Uterus (tissue), 3 donors: ENCODE measurements at regions not wholly inside any gene's neighbourhood (a gene's known extent, or its start where the extent isn't known, plus 50 kb on each side); places are given as distances from the start of the nearest gene placed in this dataset.

ENCODE experiments used
- DNase-seq, 2 donors: peaks; one replicate each; pipeline ENCODE4 v3.0.0-alpha.2; 2019 to 2020
- H3K27ac ChIP-seq, 2 donors: fragments of 200-600 bp; sonication (generic); 1 replicate in 1 of 2; 2 replicates in 1 of 2; pipeline ENCODE4 v1.5.1; 2016 to 2018
- H3K27me3 ChIP-seq, 2 donors: fragments of 200-600 bp; sonication (generic); one replicate each; pipeline ENCODE4 v1.5.1; 2018 to 2019; ENCODE audit warnings: control low read depth in 1 of 2
- H3K36me3 ChIP-seq, 2 donors: fragments of 200-600 bp; sonication (generic); one replicate each; pipeline ENCODE4 v1.5.1; 2019; ENCODE audit warnings: control low read depth in 1 of 2
- H3K4me1 ChIP-seq, 2 donors: fragments of 200-600 bp; sonication (generic); one replicate each; pipeline ENCODE4 v1.5.1; 2018 to 2019; ENCODE audit warnings: control low read depth in 1 of 2
- H3K4me3 ChIP-seq, 2 donors: fragments of 200-600 bp; sonication (generic); 1 replicate in 1 of 2; 2 replicates in 1 of 2; pipeline ENCODE4 v1.5.1; 2018 to 2019; ENCODE audit warnings: mild to moderate bottlenecking in 1 of 2
- H3K9me3 ChIP-seq, 2 donors: fragments of 200-600 bp; sonication (generic); one replicate each; pipeline ENCODE4 v1.5.1; 2019; ENCODE audit warnings: control low read depth in 1 of 2
- CTCF ChIP-seq, 4 experiments: fragments of 200-600 bp in 2 of 4; fragments of 450-650 bp in 2 of 4; sonication (generic) in 2 of 4; IDR thresholded peaks; one replicate each; pipeline ENCODE4 v1.5.1; 2016 to 2019; ENCODE audit warnings: antibody characterized with exemption in 4 of 4, mild to moderate bottlenecking in 2 of 4, moderate library complexity in 1 of 4
- POLR2A ChIP-seq, 2 donors: fragments of 450-650 bp; IDR thresholded peaks; one replicate each; pipeline ENCODE4 v1.6.1; 2016; ENCODE audit warnings: antibody characterized with exemption in 2 of 2, mild to moderate bottlenecking in 1 of 2, moderate library complexity in 1 of 2
- intact Hi-C: fragments of 100-400 bp; cut with DNase I; formaldehyde crosslinking; loops from one replicate; pipeline ENCODE4 v1.15.1; 2023; ENCODE audit warnings: low total_unique reads
- donor health status: DM: yes; HTN: yes; CAD: no.

- H3K27me3 ChIP-seq, result no peaks in the 10 kb centered on the region
These were observed 71.0 kb upstream of the THUMPD2 start for GRCh38 chr2:39849982-39850526.

GRCh38 chr2:39849064-39849463, 70.0 kb upstream of the THUMPD2 start:
- no peak for DNase-seq
- Histone ChIP-seq H3K27me3 (no peaks in the 10 kb centered on the region), H3K4me3 (no peak overlapping the region), H3K9me3 (no peaks in the 10 kb centered on the region), H3K27ac (no peak overlapping the region), H3K4me1 (no peaks in the 10 kb centered on the region), H3K36me3 (no peaks in the 10 kb centered on the region)
- intact Hi-C loops, result no loop called here
- TF ChIP-seq POLR2A (IDR thresholded peaks at IDR 0.05) (no peak), CTCF (IDR thresholded peaks at IDR 0.05) (no peak)

More at GRCh38 chr2:39849982-39850526, 71.0 kb upstream of the THUMPD2 start:
- H3K4me1 ChIP-seq, result no peaks in the 10 kb centered on the region
- TF ChIP-seq CTCF (IDR thresholded peaks at IDR 0.05), result no peak
- H3K27ac ChIP-seq, result no peak overlapping the region
- H3K4me3 ChIP-seq, result no peak overlapping the region
- DNase-seq, result no peak
- H3K9me3 ChIP-seq, result no peaks in the 10 kb centered on the region
- no peaks in the 10 kb centered on the region for H3K36me3 ChIP-seq
- intact Hi-C loops, result no loop called here

GRCh38 chr2:39845460-39846146, 66.5 kb upstream of the THUMPD2 start:
- Histone ChIP-seq H3K4me1 (no peaks in the 10 kb centered on the region), H3K27me3 (no peaks in the 10 kb centered on the region), H3K36me3 (no peaks in the 10 kb centered on the region), H3K27ac (no peak overlapping the region), H3K9me3 (no peaks in the 10 kb centered on the region), H3K4me3 (no peak overlapping the region)
- intact Hi-C loops, result no loop called here
- DNase-seq, result no peak
- TF ChIP-seq CTCF (IDR thresholded peaks at IDR 0.05) (no peak), POLR2A (IDR thresholded peaks at IDR 0.05) (no peak)

- H3K9me3 ChIP-seq, result peaks cover 0 to 14% of the 10 kb centered on the region in 2 donors
- no peak for DNase-seq
- intact Hi-C loops, result no loop called here
- H3K4me3 ChIP-seq, result no peak overlapping the region
- H3K27ac ChIP-seq, result no peak overlapping the region
- H3K4me1 ChIP-seq, result no peaks in the 10 kb centered on the region
- H3K36me3 ChIP-seq, result no peaks in the 10 kb centered on the region
- TF ChIP-seq POLR2A (IDR thresholded peaks at IDR 0.05) (no peak), CTCF (IDR thresholded peaks at IDR 0.05) (no peak)
- H3K27me3 ChIP-seq, result no peaks in the 10 kb centered on the region
These were observed 60.3 kb upstream of the THUMPD2 start for GRCh38 chr2:39839261-39839848.

- H3K4me3 ChIP-seq, result no peak overlapping the region
- TF ChIP-seq CTCF (IDR thresholded peaks at IDR 0.05) (no peak), POLR2A (IDR thresholded peaks at IDR 0.05) (no peak)
These were observed 59.5 kb upstream of the THUMPD2 start for GRCh38 chr2:39838589-39838988.

More at GRCh38 chr2:39838589-39838988, 59.5 kb upstream of the THUMPD2 start:
- H3K27ac ChIP-seq, result no peak overlapping the region
- no peaks in the 10 kb centered on the region for H3K27me3 ChIP-seq
- peaks cover 0 to 14% of the 10 kb centered on the region in 2 donors for H3K9me3 ChIP-seq
- H3K4me1 ChIP-seq, result no peaks in the 10 kb centered on the region
- no peak for DNase-seq
- intact Hi-C loops, result no loop called here
- no peaks in the 10 kb centered on the region for H3K36me3 ChIP-seq
